GM12878 (cell line): ENCODE measurements at regions not wholly inside any gene's neighbourhood (a gene's known extent, or its start where the extent isn't known, plus 50 kb on each side); places are given as distances from the start of the nearest gene placed in this dataset.

Experiments
- CEBPB ChIP-seq, 2 experiments: fragments of 150-350 bp in 1 of 2; IDR thresholded peaks; 2 replicates each; pipeline ENCODE4 v1.6.1; 2012 to 2014; ENCODE audit warnings: low read depth in 2 of 2, low read length in 2 of 2, borderline replicate concordance in 1 of 2, inconsistent platforms in 1 of 2
- CTCF ChIP-seq, 3 experiments: IDR thresholded peaks in 2 of 3; conservative IDR thresholded peaks in 1 of 3; 2 replicates each; pipeline ENCODE4 v1.5.1; 2011; ENCODE audit warnings: low read depth in 3 of 3, low read length in 3 of 3, mild to moderate bottlenecking in 3 of 3, control low read depth in 2 of 3, moderate library complexity in 2 of 3, inconsistent platforms in 1 of 3, mixed read lengths in 1 of 3; ENCODE audit not compliant: control insufficient read depth in 2 of 3, insufficient read depth in 1 of 3; ENCODE audit errors: extremely low read depth in 1 of 3
- FOXK2 ChIP-seq: fragments of 450-650 bp; IDR thresholded peaks from 2 replicates; pipeline ENCODE4 v1.6.1; 2017; ENCODE audit warnings: mild to moderate bottlenecking, moderate library complexity
- FOXM1 ChIP-seq: IDR thresholded peaks from 2 replicates; pipeline ENCODE4 v1.6.1; 2012; ENCODE audit warnings: low read depth, mild to moderate bottlenecking, inconsistent platforms, low read length, moderate library complexity
- GABPA ChIP-seq: IDR thresholded peaks from 2 replicates; pipeline ENCODE4 v1.6.1; 2014; ENCODE audit warnings: antibody characterized with exemption, low read depth, mild to moderate bottlenecking, inconsistent platforms
- NR2F1 ChIP-seq: fragments of 450-650 bp; conservative IDR thresholded peaks from 2 replicates; pipeline ENCODE4 v1.6.1; 2017; ENCODE audit warnings: mild to moderate bottlenecking
- SIN3A ChIP-seq: IDR thresholded peaks from 2 replicates; pipeline ENCODE4 v1.6.1; 2012; ENCODE audit warnings: low read depth, low read length, improper control_type of control experiment
- SREBF2 ChIP-seq: IDR thresholded peaks from 2 replicates; pipeline ENCODE4 v1.6.1; 2012; ENCODE audit warnings: mild to moderate bottlenecking, low read length

- TF ChIP-seq CEBPB (IDR thresholded peaks at IDR 0.05; ENCODE audit: borderline replicate concordance in 1 of 2, low read depth in 2 of 2, low read length in 2 of 2): no peak
- TF ChIP-seq FOXM1: no peak
- TF ChIP-seq CTCF (IDR thresholded peaks at IDR 0.05 in 2 of 3, conservative IDR thresholded peaks at IDR 0.05 in 1 of 3; ENCODE audit: control insufficient read depth in 2 of 3, extremely low read depth in 1 of 3, insufficient read depth in 1 of 3, low read depth in 3 of 3, low read length in 3 of 3): no peak
- TF ChIP-seq SREBF2: no peak
- no peak for TF ChIP-seq SIN3A
- no peak for TF ChIP-seq FOXK2
- TF ChIP-seq GABPA: no peak
- TF ChIP-seq NR2F1: no peak
Measured at GRCh38 chr5:115695310-115695880, 69.6 kb upstream of the TMED7 start.
